ENCODE measurements at regions not wholly inside any gene's neighbourhood (a gene's known extent, or its start where the extent isn't known, plus 50 kb on each side); places are given as distances from the start of the nearest gene placed in this dataset.

DNA sequence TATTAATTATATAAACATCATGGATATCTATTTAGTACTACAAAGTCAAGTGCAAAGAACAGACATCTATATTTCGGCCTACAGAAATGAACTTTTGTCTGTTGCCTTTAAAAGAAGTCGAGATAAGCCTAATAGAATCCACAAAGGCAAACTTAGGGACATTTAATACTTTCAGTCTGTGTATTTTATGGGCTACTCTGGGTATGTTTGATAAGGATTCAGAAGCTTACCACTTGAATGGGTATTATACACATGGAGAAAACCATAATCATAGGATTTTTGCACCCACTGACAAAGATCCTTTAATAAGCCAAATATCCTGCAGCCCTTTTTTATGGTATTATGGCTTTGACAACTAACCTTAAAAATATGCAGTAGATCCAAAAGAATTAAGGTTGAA lies 224.8 kb downstream of the LMO4 start:
- H3K9me3 ChIP-seq (ENCODE audit: low read depth, low read length): no peaks in the 10 kb centered on the region
- no peaks in the 10 kb centered on the region for H3K4me1 ChIP-seq (ENCODE audit: insufficient read depth, low read length)
- H3K4me3 ChIP-seq (ENCODE audit: low read length): no peak overlapping the region
- H3K27me3 ChIP-seq (ENCODE audit: insufficient read depth, low read length): no peaks in the 10 kb centered on the region

DNA sequence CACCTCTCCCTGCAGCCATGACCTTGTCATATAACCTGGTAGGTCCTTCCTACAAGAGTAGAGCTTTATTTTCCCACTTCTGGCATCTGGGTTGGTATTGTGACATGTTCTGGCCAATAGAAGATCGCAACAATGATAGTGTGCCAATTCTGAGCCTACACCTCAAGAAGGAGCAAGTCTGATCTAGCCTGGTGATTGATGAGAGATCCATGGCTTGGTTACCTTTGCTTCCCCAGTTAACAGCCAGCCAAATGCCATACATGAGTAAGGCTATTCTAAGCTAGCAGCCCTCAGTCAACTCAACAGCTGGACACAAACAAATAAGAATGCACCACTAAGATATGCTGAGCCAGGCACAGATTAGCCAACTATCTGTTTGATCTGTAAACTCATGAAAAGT lies 226.7 kb downstream of the LMO4 start:
- H3K9me3 ChIP-seq (ENCODE audit: low read depth, low read length): no peaks in the 10 kb centered on the region
- H3K4me1 ChIP-seq (ENCODE audit: insufficient read depth, low read length): no peaks in the 10 kb centered on the region
- no peak overlapping the region for H3K4me3 ChIP-seq (ENCODE audit: low read length)
- no peaks in the 10 kb centered on the region for H3K27me3 ChIP-seq (ENCODE audit: insufficient read depth, low read length)

DNA sequence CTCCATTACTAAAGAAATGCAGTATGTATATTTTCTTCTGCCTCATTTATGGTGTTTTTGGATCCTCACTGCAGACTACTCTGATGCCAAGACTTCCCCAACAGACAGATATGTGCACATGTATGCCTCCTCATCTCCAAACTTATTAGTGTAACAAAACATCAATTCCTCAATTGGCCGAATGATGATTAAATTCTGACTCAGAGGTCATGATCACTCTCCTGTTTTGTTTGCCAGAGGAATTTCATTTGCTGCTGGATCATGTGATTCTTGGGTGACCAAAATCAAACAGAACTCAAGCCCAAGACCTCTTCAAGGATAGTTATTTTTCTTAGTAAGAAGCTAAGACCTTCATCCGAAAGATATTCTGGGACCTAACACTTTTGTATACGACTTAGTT lies 227.6 kb downstream of the LMO4 start:
- Histone ChIP-seq H3K27me3 (ENCODE audit: insufficient read depth, low read length) (no peaks in the 10 kb centered on the region), H3K9me3 (ENCODE audit: low read depth, low read length) (no peaks in the 10 kb centered on the region), H3K4me3 (ENCODE audit: low read length) (no peak overlapping the region), H3K4me1 (ENCODE audit: insufficient read depth, low read length) (no peaks in the 10 kb centered on the region)

DNA sequence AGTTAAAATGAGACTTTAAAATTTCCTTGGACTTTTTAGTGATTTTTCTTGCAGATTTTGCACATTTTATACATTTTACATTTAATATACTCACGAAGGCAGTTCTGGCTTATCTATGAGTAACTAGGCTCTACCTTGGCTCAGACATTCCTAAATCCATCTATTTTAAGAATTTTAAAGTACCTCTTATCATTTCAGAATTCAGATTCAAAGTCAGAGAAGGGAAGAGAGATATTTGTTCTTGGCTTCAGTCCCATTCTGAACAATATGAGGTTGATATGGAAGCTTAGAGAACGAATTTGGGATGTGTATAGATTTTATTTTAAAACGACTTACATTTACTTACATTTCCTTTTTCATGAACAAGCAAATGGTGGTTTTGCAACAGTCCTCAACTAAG lies 230.2 kb downstream of the LMO4 start:
- Histone ChIP-seq H3K27me3 (ENCODE audit: insufficient read depth, low read length) (no peaks in the 10 kb centered on the region), H3K4me1 (ENCODE audit: insufficient read depth, low read length) (no peaks in the 10 kb centered on the region), H3K9me3 (ENCODE audit: low read depth, low read length) (no peaks in the 10 kb centered on the region), H3K4me3 (ENCODE audit: low read length) (no peak overlapping the region)

DNA sequence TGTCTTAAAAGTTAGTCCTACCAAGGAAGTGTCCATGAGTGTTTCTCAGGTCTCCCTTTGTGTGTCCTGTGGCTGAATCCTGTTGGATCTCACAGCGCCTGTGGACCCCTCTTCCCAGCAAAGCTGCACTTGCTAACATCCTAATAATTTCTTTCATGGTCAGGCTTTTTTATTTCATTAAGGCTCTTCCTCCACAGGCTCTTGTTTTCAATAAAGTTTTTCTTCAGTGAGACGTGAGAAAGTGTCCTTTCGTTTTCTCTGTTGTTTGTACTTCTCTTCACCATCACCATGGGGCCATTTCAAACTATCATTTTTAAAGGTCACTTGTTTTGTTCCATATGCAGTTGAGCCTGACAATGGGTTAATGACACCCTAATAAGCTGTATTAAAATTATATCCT lies 231.5 kb downstream of the LMO4 start:
- H3K27me3 ChIP-seq (ENCODE audit: insufficient read depth, low read length): no peaks in the 10 kb centered on the region

DNA sequence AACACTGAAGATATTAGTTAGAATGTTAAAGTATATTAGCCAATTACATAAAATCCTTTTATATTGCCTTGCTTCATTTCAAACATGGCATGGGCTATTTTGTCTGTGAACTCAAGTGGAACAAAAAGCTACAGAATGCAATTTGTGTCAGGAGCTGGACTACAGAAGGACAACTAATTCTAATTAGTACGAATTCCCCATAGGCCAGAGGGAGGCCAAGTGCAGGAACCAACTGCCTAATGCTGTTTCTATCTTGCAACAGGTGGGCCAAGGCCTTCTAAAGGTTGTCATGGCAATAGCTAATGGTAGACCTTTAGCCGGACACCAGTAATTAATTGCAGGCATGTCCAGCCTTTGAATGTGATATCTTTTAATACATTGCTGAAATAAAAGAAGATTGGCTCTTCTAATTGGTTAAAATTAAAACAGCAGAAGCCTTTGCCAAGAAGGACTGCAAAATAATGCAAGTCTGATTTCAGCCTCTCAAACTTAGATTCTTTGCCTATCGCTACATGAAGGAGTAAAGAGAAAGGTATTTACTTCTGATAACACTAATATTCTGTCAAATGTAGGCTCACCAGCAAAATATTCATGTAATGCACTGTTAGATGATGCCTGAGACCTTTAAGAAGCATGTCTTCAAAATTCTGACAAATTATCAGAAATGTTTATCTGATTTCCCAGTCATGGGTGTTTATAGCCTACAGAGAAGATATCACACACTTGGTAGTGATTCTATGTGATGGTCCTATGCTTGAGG lies 232.1 kb downstream of the LMO4 start:
- Histone ChIP-seq H3K9me3 (ENCODE audit: low read depth, low read length) (no peaks in the 10 kb centered on the region), H3K27me3 (ENCODE audit: insufficient read depth, low read length) (no peaks in the 10 kb centered on the region), H3K4me1 (ENCODE audit: insufficient read depth, low read length) (no peaks in the 10 kb centered on the region), H3K4me3 (ENCODE audit: low read length) (no peak overlapping the region)

More for the DNA sequence above, 231.5 kb downstream of the LMO4 start:
- H3K4me3 ChIP-seq (ENCODE audit: low read length): no peak overlapping the region
- H3K9me3 ChIP-seq (ENCODE audit: low read depth, low read length): no peaks in the 10 kb centered on the region
- H3K4me1 ChIP-seq (ENCODE audit: insufficient read depth, low read length): no peaks in the 10 kb centered on the region

DNA sequence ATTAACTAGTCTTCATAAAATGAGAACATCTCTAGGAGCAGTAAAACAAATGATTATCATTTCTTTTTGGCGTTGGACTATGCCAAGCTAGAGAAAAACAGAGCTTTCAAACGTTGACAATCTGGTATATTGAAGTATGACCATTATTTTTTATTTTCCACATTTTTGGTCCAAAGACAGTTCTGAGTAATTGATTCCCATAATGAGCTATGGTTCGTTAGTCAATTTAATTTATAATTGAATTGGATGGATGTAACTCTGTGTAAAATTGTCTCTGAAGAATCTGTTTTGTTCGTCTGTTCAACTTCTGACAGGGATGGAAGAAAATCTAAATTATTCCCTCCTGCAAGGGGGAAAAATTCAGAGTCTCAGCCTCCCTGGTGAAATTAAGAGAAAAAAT lies 234.5 kb downstream of the LMO4 start:
- H3K9me3 ChIP-seq (ENCODE audit: low read depth, low read length): no peaks in the 10 kb centered on the region
- no peak overlapping the region for H3K4me3 ChIP-seq (ENCODE audit: low read length)
- H3K4me1 ChIP-seq (ENCODE audit: insufficient read depth, low read length): no peaks in the 10 kb centered on the region
- H3K27me3 ChIP-seq (ENCODE audit: insufficient read depth, low read length): no peaks in the 10 kb centered on the region

DNA sequence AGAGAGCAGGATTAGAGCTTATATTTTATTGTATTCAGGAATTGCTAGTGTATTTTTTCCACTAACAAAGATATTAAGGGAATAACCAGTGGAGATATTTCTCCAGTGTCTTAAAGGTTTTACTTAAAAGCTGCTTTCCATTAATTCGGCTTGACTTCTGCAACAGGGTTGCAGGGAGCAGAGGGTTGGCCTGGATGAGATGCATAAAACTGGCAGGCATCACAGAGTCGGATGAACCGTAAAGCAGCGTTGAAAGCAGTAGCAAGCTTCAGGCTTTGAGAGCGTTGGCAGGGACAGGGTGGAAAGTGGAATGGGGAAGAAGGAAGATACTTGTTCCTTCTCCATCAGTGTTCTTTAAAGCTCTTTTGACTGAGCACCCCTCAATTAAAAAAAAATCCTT lies 237.2 kb downstream of the LMO4 start:
- no peak overlapping the region for H3K4me3 ChIP-seq (ENCODE audit: low read length)
- H3K4me1 ChIP-seq (ENCODE audit: insufficient read depth, low read length): no peaks in the 10 kb centered on the region
- no peaks in the 10 kb centered on the region for H3K9me3 ChIP-seq (ENCODE audit: low read depth, low read length)
- H3K27me3 ChIP-seq (ENCODE audit: insufficient read depth, low read length): no peaks in the 10 kb centered on the region

DNA sequence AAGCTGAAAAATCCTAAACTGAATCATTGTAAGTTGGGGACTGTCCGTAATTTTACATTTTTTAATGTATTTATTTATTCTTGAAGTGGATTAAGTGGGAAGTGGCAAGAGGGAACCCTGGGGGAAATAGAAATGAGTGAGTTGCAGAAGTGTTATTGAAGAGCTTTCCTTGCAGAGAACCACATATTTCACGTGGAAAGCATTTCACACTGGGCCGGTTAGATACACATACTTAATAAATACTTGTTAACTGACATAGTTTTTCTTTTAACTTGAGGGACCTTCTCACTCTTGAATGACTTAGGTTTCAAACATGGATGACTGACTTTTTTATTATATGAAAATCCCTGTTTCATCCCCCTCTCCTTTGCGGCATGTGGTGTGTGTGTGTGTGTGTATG lies 239.3 kb downstream of the LMO4 start:
- no peaks in the 10 kb centered on the region for H3K9me3 ChIP-seq (ENCODE audit: low read depth, low read length)
- H3K4me3 ChIP-seq (ENCODE audit: low read length): no peak overlapping the region
- no peaks in the 10 kb centered on the region for H3K4me1 ChIP-seq (ENCODE audit: insufficient read depth, low read length)
- no peaks in the 10 kb centered on the region for H3K27me3 ChIP-seq (ENCODE audit: insufficient read depth, low read length)

DNA sequence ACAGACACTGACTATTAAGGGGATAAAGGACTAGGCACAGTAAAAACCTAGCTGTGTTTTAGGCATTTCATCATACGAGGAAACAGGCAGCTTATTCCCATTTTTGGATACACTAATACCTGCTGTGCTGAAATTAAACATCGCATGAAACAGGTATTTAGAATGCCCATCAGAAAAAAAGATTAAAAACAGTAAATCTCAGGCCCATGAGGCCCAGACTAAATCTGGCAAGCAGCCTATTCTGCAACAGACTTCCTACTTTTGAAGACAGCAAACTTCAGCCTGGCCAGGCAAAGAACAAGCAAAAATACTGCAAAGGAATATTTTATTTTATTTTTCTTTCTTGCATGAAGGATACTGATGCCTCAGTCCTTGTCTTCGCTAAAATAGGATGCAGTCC lies 240.2 kb downstream of the LMO4 start:
- H3K4me3 ChIP-seq (ENCODE audit: low read length): no peak overlapping the region
- H3K4me1 ChIP-seq (ENCODE audit: insufficient read depth, low read length): no peaks in the 10 kb centered on the region
- H3K27me3 ChIP-seq (ENCODE audit: insufficient read depth, low read length): no peaks in the 10 kb centered on the region
- H3K9me3 ChIP-seq (ENCODE audit: low read depth, low read length): no peaks in the 10 kb centered on the region

DNA sequence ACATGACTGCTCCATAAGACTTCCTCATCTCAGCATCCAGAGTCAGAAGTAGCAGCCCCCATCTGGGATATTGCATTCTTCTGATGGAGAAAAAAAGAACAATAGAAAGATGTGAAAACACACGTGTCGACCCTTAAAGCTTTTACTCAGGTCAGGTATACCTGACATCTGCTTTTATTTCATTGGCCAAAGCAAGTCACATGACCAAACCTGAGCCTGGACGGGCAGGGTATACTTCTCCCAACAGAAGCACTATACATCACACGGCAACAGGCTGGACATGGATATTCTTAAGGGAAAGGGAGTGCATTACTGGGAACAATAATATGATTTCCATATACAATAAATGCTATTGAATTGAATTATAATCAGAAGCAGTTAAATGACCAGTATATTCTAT lies 243.3 kb downstream of the LMO4 start:
- H3K9me3 ChIP-seq (ENCODE audit: low read depth, low read length): no peaks in the 10 kb centered on the region
- H3K27me3 ChIP-seq (ENCODE audit: insufficient read depth, low read length): no peaks in the 10 kb centered on the region
- H3K4me3 ChIP-seq (ENCODE audit: low read length): no peak overlapping the region
- H3K4me1 ChIP-seq (ENCODE audit: insufficient read depth, low read length): no peaks in the 10 kb centered on the region

DNA sequence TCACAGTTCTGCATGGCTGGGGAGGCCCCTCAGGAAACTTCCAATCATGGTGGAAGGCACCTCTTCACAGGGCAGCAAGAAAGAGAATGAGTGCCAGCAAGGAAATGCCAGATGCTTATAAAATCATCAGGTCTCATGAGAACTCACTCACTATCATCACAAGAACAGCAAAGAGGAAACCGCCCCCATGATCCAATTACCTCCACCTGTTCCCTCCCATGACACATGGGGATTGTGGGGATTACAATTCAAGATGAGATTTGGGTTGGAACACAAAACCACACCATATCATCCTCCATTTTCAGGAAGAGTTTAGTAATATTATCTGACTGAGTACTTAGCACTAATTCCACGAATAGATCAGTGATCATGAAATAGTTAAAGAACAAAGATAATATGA lies 244.2 kb downstream of the LMO4 start:
- Histone ChIP-seq H3K4me3 (ENCODE audit: low read length) (no peak overlapping the region), H3K27me3 (ENCODE audit: insufficient read depth, low read length) (no peaks in the 10 kb centered on the region), H3K9me3 (ENCODE audit: low read depth, low read length) (no peaks in the 10 kb centered on the region), H3K4me1 (ENCODE audit: insufficient read depth, low read length) (no peaks in the 10 kb centered on the region)

DNA sequence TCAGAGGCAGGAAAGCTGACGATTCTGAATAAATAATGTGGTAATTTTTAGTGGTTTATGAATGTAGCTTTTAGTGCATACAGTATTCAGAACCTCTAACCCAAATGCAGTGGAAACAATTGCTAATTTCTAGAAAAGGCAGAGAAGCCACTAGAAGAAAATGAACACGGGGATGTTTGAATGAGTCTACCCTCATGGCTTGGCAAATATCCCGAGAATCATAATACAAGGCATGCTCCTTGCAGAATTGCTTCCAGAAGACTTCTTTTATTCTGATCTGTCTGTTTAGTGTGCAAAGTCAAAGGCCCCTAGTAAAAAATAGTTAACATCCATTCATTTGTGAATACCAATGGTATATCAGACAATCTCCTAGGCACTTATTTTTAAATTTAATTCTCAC lies 246.8 kb downstream of the LMO4 start:
- H3K9me3 ChIP-seq (ENCODE audit: low read depth, low read length): no peaks in the 10 kb centered on the region
- H3K27me3 ChIP-seq (ENCODE audit: insufficient read depth, low read length): no peaks in the 10 kb centered on the region
- H3K4me1 ChIP-seq (ENCODE audit: insufficient read depth, low read length): no peaks in the 10 kb centered on the region
- no peak overlapping the region for H3K4me3 ChIP-seq (ENCODE audit: low read length)

DNA sequence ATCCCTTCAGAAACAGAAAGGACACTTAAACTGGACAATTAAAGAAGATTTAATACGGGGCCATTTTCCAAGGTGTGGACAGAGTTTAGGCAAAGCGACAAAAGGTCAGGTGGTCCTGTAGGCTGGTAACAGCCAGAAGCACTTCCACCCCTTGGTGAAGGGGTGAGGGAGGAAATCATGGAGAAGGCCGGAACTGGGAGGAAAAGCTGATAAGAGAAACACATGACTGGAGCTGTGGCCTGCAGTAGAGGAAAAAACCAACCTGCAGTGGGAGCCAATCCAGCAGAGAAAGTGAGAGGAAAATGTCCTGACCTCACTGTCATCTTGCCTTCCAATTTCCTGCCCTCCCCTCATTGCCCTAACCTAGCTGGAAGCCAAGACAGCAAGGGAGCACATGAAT lies 249.8 kb downstream of the LMO4 start:
- Histone ChIP-seq H3K27me3 (ENCODE audit: insufficient read depth, low read length) (no peaks in the 10 kb centered on the region), H3K9me3 (ENCODE audit: low read depth, low read length) (no peaks in the 10 kb centered on the region), H3K4me1 (ENCODE audit: insufficient read depth, low read length) (no peaks in the 10 kb centered on the region), H3K4me3 (ENCODE audit: low read length) (no peak overlapping the region)

DNA sequence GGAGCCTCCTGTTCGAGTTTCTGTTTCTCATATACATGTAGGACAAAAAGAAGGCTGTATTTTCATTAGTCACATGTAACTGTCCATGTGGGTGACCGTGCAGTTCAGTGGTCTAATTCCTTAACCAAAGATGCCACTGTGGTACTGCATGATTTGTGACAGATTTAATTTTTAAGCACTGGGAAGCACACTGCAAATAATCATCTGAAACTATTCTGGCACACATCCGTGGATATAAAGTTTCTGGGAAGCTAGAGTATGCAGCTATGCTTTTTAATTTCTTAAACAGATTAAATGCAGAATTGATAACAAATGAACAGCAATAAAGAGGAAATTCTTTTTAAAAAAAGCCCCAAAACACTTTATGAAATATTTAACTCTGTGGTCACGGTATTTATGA lies 254.8 kb downstream of the LMO4 start:
- H3K4me1 ChIP-seq (ENCODE audit: insufficient read depth, low read length): no peaks in the 10 kb centered on the region

DNA sequence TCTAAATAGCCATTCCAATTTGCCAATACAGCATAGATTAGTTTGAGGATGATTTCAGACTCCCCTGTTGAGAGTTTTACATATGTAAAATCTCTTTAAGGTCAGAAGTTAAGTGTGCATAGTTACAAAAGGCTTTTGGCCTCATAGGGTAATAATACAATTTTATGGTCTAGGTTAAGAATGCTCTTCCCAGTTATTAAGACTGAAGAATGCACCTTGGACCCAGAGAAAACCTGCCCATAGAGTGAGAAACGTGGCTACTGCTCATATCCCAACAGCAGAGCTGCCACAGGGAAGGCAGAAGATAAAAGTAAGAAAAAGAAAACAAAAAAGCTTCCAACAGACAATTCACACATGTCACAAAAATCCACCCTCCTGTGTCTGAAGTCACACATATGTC lies 255.9 kb downstream of the LMO4 start:
- H3K4me1 ChIP-seq (ENCODE audit: insufficient read depth, low read length): no peaks in the 10 kb centered on the region
- no peaks in the 10 kb centered on the region for H3K9me3 ChIP-seq (ENCODE audit: low read depth, low read length)
- no peak overlapping the region for H3K4me3 ChIP-seq (ENCODE audit: low read length)
- H3K27me3 ChIP-seq (ENCODE audit: insufficient read depth, low read length): no peaks in the 10 kb centered on the region

More for the DNA sequence above, 254.8 kb downstream of the LMO4 start:
- Histone ChIP-seq H3K4me3 (ENCODE audit: low read length) (no peak overlapping the region), H3K9me3 (ENCODE audit: low read depth, low read length) (no peaks in the 10 kb centered on the region), H3K27me3 (ENCODE audit: insufficient read depth, low read length) (no peaks in the 10 kb centered on the region)

Measured in mononuclear cell (primary cell).